ENCODE measurements at regions not wholly inside any gene's neighbourhood (a gene's known extent, or its start where the extent isn't known, plus 50 kb on each side); places are given as distances from the start of the nearest gene placed in this dataset.

- CTCF ChIA-PET (ENCODE audit: partially characterized antibody), result interaction anchor here (1.0 to 2.1 kb wide), 3 partner anchors 8 to 83 kb away, joined by 3 to 7 read pairs (median 7); no protein-coding TSS in a partner anchor
- H3K4me3 ChIP-seq (ENCODE audit: extremely low read depth in 1 of 4, insufficient read depth in 2 of 4, low read depth in 3 of 4, low read length in 4 of 4), result no peak overlapping the region
- no peak overlapping the region for H4K91ac ChIP-seq (replicated peaks; ENCODE audit: insufficient read length, low read length)
- H3K9me3 ChIP-seq (ENCODE audit: insufficient read depth in 2 of 2, low read depth in 1 of 2, low read length in 1 of 2), result no peaks in the 10 kb centered on the region
- H3K36me3 ChIP-seq (ENCODE audit: control insufficient read depth in 2 of 4, insufficient read depth in 4 of 4, low read length in 3 of 4), result no peaks in the 10 kb centered on the region
- H3K79me2 ChIP-seq (ENCODE audit: control insufficient read depth in 1 of 2, insufficient read depth in 2 of 2, low read length in 2 of 2), result no peaks in the 10 kb centered on the region
- H4K5ac ChIP-seq (ENCODE audit: insufficient read length, low read depth, low read length), result no peak overlapping the region
- no peak overlapping the region for H2BK15ac ChIP-seq (ENCODE audit: low read length)
- H3K4me1 ChIP-seq (replicated peaks in 1 of 4; ENCODE audit: control insufficient read depth in 3 of 4, insufficient read depth in 4 of 4, low read length in 3 of 4), result no peaks in the 10 kb centered on the region
- H2AFZ ChIP-seq (ENCODE audit: low read length), result no peak overlapping the region
- no peak overlapping the region for H2BK12ac ChIP-seq (ENCODE audit: low read depth, low read length)
- no peak overlapping the region for H3K9ac ChIP-seq (replicated peaks in 1 of 4; ENCODE audit: extremely low read depth in 1 of 4, low read depth in 3 of 4, low read length in 3 of 4)
- H3K23ac ChIP-seq (ENCODE audit: insufficient read length), result no peak overlapping the region
- no peak for TF ChIP-seq USF2 (IDR thresholded peaks at IDR 0.05; ENCODE audit: low read length)
- no peak for TF ChIP-seq MAFK (IDR thresholded peaks at IDR 0.05; ENCODE audit: low read depth, low read length)
- TF ChIP-seq MAX (IDR thresholded peaks at IDR 0.05), result no peak
- TF ChIP-seq TAF1 (IDR thresholded peaks at IDR 0.05; ENCODE audit: low read depth, low read length), result no peak
- no peak for TF ChIP-seq NRF1 (IDR thresholded peaks at IDR 0.05; ENCODE audit: low read depth, low read length)
- H4K20me1 ChIP-seq (replicated peaks in 1 of 2; ENCODE audit: control insufficient read depth in 1 of 2, insufficient read depth in 2 of 2, low read length in 2 of 2), result no peaks in the 10 kb centered on the region
- H3K27me3 ChIP-seq (replicated peaks in 1 of 4; ENCODE audit: control insufficient read depth in 3 of 4, extremely low read depth in 1 of 4, insufficient read depth in 3 of 4, low read length in 3 of 4), result no peaks in the 10 kb centered on the region
- H3K18ac ChIP-seq (ENCODE audit: extremely low read depth, low read length), result no peak overlapping the region
- no peak overlapping the region for H4K8ac ChIP-seq (ENCODE audit: extremely low read depth, insufficient read depth, low read length)
- H3K27ac ChIP-seq (ENCODE audit: low read depth, low read length), result no peak overlapping the region
- H3K14ac ChIP-seq (ENCODE audit: insufficient read length), result no peak overlapping the region
- FAIRE-seq (no peak), DNase-seq (ENCODE audit: low read depth in 1 of 2, low spot score in 2 of 2) (no peak)
- no peak overlapping the region for H3K56ac ChIP-seq (replicated peaks; ENCODE audit: insufficient read length, low read depth, low read length)
- H3K4ac ChIP-seq (replicated peaks; ENCODE audit: insufficient read length, low read depth, low read length), result no peak overlapping the region
- H3K23me2 ChIP-seq (ENCODE audit: low read depth, low read length), result no peaks in the 10 kb centered on the region
- H3K4me2 ChIP-seq (ENCODE audit: insufficient read depth in 1 of 2, low read depth in 2 of 2, low read length in 2 of 2), result no peak overlapping the region
- H2AK5ac ChIP-seq (ENCODE audit: low read depth, low read length), result no peak overlapping the region
- H2BK120ac ChIP-seq (replicated peaks; ENCODE audit: low read depth, low read length), result no peak overlapping the region
- 86% methylated on average over 1 of the region's 1 CpG; no CpG with 5 or more reads in 1 of the 2 experiments for WGBS, 2 experiments (ENCODE audit: extremely low coverage in 1 of 2, insufficient coverage in 1 of 2, insufficient read length in 1 of 2, insufficient replicate concordance in 2 of 2, low coverage in 1 of 2, low lambda C conversion rate in 2 of 2, missing lambda C conversion rate in 1 of 2)
- POLR2A ChIA-PET (ENCODE audit: partially characterized antibody), result no interaction called here
- no peak overlapping the region for H2BK5ac ChIP-seq (ENCODE audit: low read depth, low read length)
- H2BK20ac ChIP-seq (ENCODE audit: low read length), result no peak overlapping the region
- H3K79me1 ChIP-seq (ENCODE audit: low read depth, low read length), result no peaks in the 10 kb centered on the region; the same call in 1 of the 2 replicates
These were observed 55.2 kb upstream of the EZH2 start for GRCh38 chr7:148939128-148939755.

Measured in H1 (cell line).